Tibial artery (tissue), 4 donors: ENCODE measurements at regions not wholly inside any gene's neighbourhood (a gene's known extent, or its start where the extent isn't known, plus 50 kb on each side); places are given as distances from the start of the nearest gene placed in this dataset.

Experiments
- DNase-seq, 2 donors: peaks; one replicate each; pipeline ENCODE4 v3.0.0-alpha.2; 2019
- H3K27ac ChIP-seq, 2 donors: fragments of 200-600 bp; sonication (generic) in 1 of 2; 1 replicate in 1 of 2; 2 replicates in 1 of 2; pipeline ENCODE4 v1.5.1; 2018 to 2019; ENCODE audit warnings: mild to moderate bottlenecking in 1 of 2
- H3K27me3 ChIP-seq, 2 donors: fragments of 200-600 bp; sonication (generic) in 1 of 2; one replicate each; pipeline versions ENCODE4 v1.5.1 to v1.6.0; 2016 to 2019
- H3K36me3 ChIP-seq, 3 donors: fragments of 200-600 bp; sonication (generic) in 2 of 3; one replicate each; pipeline ENCODE4 v1.5.1; 2016 to 2019; ENCODE audit warnings: mild to moderate bottlenecking in 2 of 3
- H3K4me1 ChIP-seq, 4 donors: fragments of 200-600 bp; sonication (generic) in 2 of 4; 1 replicate in 3 of 4; 2 replicates in 1 of 4; pipeline ENCODE4 v1.5.1; 2016 to 2019
- H3K4me3 ChIP-seq, 2 donors: fragments of 200-600 bp; sonication (generic) in 1 of 2; 1 replicate in 1 of 2; 2 replicates in 1 of 2; pipeline ENCODE4 v1.5.1; 2018 to 2019; ENCODE audit warnings: mild to moderate bottlenecking in 2 of 2
- H3K9me3 ChIP-seq, 3 donors: fragments of 200-600 bp; sonication (generic) in 1 of 3; one replicate each; pipeline ENCODE4 v1.5.1; 2016 to 2019
- intact Hi-C: fragments of 100-400 bp; cut with DNase I; formaldehyde crosslinking; loops from one replicate; pipeline ENCODE4 v1.15.0; 2023; ENCODE audit warnings: low total_unique reads
- TF ChIP-seq, protein P1 (sequence below), 2 experiments: fragments of 200-600 bp in 1 of 2; fragments of 450-650 bp in 1 of 2; IDR thresholded peaks; one replicate each; pipeline ENCODE4 v1.5.1; 2017 to 2019; ENCODE audit warnings: antibody characterized with exemption in 2 of 2, mild to moderate bottlenecking in 1 of 2, moderate library complexity in 1 of 2

DNA sequence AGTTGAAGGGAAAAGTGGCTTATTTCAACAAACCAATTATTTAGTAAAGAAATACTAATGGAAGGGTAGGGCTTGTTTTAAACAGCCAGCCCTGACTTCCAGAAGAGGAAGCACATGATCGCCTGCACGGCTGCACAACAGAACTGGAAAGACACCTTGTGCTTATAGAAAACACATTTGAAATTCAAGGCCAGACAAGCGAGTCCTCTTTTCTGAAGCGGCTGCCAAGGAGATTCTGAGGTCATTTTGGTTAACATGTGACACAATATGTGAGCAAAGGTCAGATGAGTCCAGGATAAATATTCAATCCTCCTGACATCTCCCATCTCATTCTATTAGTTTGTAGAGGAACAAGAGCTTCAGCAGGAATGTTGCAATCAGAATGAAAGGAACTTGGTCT is 461.4 kb upstream of the ST8SIA4 start:
- Histone ChIP-seq H3K4me1 (no peaks in the 10 kb centered on the region), H3K27ac (no peak overlapping the region), H3K36me3 (no peaks in the 10 kb centered on the region), H3K27me3 (no peaks in the 10 kb centered on the region), H3K4me3 (no peak overlapping the region), H3K9me3 (no peaks in the 10 kb centered on the region)
- DNase-seq: peak in 1 of 2 donors; percentile 16
- intact Hi-C loops: no loop called here
- TF ChIP-seq, protein P1, sequence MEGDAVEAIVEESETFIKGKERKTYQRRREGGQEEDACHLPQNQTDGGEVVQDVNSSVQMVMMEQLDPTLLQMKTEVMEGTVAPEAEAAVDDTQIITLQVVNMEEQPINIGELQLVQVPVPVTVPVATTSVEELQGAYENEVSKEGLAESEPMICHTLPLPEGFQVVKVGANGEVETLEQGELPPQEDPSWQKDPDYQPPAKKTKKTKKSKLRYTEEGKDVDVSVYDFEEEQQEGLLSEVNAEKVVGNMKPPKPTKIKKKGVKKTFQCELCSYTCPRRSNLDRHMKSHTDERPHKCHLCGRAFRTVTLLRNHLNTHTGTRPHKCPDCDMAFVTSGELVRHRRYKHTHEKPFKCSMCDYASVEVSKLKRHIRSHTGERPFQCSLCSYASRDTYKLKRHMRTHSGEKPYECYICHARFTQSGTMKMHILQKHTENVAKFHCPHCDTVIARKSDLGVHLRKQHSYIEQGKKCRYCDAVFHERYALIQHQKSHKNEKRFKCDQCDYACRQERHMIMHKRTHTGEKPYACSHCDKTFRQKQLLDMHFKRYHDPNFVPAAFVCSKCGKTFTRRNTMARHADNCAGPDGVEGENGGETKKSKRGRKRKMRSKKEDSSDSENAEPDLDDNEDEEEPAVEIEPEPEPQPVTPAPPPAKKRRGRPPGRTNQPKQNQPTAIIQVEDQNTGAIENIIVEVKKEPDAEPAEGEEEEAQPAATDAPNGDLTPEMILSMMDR (IDR thresholded peaks at IDR 0.05): no peak

DNA sequence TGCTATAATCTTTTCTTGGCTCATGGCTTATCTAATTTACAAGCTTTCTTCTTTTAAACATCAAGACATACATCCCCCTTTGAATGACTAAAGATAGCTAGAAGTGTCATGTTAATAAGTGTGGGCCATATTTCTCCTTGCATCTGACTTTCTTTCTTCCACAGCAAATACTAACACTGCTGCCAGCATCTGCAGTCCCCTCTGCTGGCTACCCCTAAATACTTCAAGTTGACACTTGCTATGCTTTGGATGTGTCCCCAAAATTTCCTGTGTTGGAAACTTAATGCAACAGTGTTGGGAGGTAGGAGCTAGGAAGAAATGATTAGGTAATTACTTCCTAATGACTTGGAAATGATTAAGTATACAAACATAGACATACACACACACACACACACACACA is 459.0 kb upstream of the ST8SIA4 start:
- H3K27ac ChIP-seq: no peak overlapping the region
- no peaks in the 10 kb centered on the region for H3K9me3 ChIP-seq
- DNase-seq: no peak
- H3K4me1 ChIP-seq: no peaks in the 10 kb centered on the region
- H3K4me3 ChIP-seq: no peak overlapping the region
- intact Hi-C loops: no loop called here
- no peaks in the 10 kb centered on the region for H3K36me3 ChIP-seq
- TF ChIP-seq, protein P1 (IDR thresholded peaks at IDR 0.05): no peak
- no peaks in the 10 kb centered on the region for H3K27me3 ChIP-seq

DNA sequence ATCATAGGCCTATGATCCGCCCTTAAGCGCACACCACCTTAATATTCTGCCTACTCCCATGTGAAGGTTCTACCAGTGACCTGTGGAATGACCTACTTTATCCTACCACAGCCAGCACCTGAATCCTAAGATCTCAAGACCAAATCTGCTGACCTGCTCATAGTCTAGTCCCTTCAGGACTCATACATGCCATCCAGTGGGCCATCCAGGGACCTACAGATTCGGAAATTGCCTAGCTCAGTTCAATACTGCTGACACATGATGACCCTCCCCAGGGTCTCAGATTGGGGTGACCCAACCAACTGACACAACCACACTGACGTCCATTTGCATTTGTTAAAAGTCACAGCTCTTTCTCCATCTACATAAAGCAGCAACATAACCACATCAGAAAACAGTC is 443.8 kb upstream of the ST8SIA4 start:
- H3K27ac ChIP-seq: no peak overlapping the region
- H3K9me3 ChIP-seq: peaks cover 0 to 9% (median 0%) of the 10 kb centered on the region in 3 donors
- no peaks in the 10 kb centered on the region for H3K4me1 ChIP-seq
- no peaks in the 10 kb centered on the region for H3K36me3 ChIP-seq
- no peak overlapping the region for H3K4me3 ChIP-seq
- no peaks in the 10 kb centered on the region for H3K27me3 ChIP-seq
- DNase-seq: no peak
- intact Hi-C loops: no loop called here
- TF ChIP-seq, protein P1 (IDR thresholded peaks at IDR 0.05): no peak

DNA sequence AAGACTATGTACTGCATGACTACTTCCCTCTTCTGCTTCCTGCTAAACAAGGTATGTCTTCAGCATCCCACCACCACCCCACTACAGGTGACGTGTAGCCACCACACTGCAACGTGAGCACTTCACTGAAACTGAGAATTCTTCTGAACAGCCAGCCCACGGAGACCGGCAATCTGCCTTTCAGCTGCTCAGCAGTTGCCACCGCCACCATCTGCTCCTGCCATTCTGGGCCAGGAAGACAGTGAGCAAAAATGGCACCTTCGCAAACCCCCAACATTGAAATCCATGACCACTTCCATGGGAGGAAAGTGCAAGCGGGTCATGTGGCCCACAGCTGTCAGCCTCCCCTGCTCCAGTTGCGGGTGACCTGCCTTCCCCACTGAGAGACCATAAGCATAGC is 443.4 kb upstream of the ST8SIA4 start:
- TF ChIP-seq, protein P1 (IDR thresholded peaks at IDR 0.05): no peak
- H3K27ac ChIP-seq: no peak overlapping the region
- no peaks in the 10 kb centered on the region for H3K36me3 ChIP-seq
- no peaks in the 10 kb centered on the region for H3K4me1 ChIP-seq
- peaks cover 0 to 9% (median 0%) of the 10 kb centered on the region in 3 donors for H3K9me3 ChIP-seq
- no peaks in the 10 kb centered on the region for H3K27me3 ChIP-seq
- intact Hi-C loops: no loop called here
- no peak overlapping the region for H3K4me3 ChIP-seq
- no peak for DNase-seq

DNA sequence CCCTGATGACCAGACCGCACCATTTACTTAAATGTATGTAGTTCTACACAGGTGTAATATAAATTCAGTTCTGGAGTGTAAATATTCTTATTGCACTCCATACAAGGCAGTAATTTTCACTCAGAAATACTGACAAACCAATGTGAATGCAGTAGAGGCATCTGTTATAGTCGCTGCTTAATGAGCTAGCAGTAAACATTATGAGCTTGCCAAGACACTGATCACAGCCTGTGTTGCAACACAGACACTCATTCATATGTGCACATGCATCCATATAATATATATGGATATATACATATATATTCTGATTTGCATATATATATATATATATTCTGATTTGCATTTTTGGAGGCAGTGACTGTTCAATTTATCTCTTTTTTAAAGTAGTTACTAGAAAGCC is 435.1 kb upstream of the ST8SIA4 start:
- Histone ChIP-seq H3K9me3 (no peaks in the 10 kb centered on the region), H3K27me3 (no peaks in the 10 kb centered on the region), H3K27ac (no peak overlapping the region), H3K36me3 (no peaks in the 10 kb centered on the region), H3K4me1 (no peaks in the 10 kb centered on the region), H3K4me3 (no peak overlapping the region)
- no peak for DNase-seq
- intact Hi-C loops: no loop called here
- TF ChIP-seq, protein P1 (IDR thresholded peaks at IDR 0.05): no peak

DNA sequence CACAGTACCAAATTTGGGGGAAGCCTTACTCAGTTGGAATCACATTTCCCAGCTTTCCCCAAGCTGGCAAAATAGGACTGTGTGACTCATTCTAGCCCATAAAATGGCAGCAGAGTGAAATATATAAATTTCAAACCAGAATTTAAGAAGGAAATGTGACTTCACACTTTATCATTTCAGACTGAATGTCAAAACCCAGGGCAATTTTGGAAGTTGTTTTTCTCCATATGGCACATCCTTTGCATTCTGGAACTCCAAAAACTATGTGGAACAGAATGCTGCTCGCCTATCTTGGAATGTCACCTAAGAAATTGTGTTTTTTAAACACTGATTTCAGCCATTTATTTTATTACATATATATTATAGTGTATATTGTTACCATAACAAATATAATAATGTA is 424.7 kb upstream of the ST8SIA4 start:
- TF ChIP-seq, protein P1 (IDR thresholded peaks at IDR 0.05): no peak
- no peak for DNase-seq
- H3K4me3 ChIP-seq: no peak overlapping the region
- no peak overlapping the region for H3K27ac ChIP-seq
- H3K36me3 ChIP-seq: no peaks in the 10 kb centered on the region
- no peaks in the 10 kb centered on the region for H3K27me3 ChIP-seq
- no peaks in the 10 kb centered on the region for H3K9me3 ChIP-seq
- intact Hi-C loops: no loop called here
- no peaks in the 10 kb centered on the region for H3K4me1 ChIP-seq
